Mononuclear cell (primary cell): ENCODE measurements at regions not wholly inside any gene's neighbourhood (a gene's known extent, or its start where the extent isn't known, plus 50 kb on each side); places are given as distances from the start of the nearest gene placed in this dataset.

ENCODE experiments used
- H3K27me3 ChIP-seq: 2 replicates; pipeline ENCODE4 v1.6.0; 2011; ENCODE audit warnings: low read length, control low read depth; ENCODE audit not compliant: insufficient read depth
- H3K4me1 ChIP-seq: 2 replicates; pipeline ENCODE4 v1.5.1; 2011; ENCODE audit warnings: mild to moderate bottlenecking, low read length, control low read depth; ENCODE audit not compliant: insufficient read depth
- H3K4me3 ChIP-seq: 2 replicates; pipeline ENCODE4 v1.5.1; 2011; ENCODE audit warnings: mild to moderate bottlenecking, low read length, moderate library complexity
- H3K9me3 ChIP-seq: 2 replicates; pipeline ENCODE4 v1.5.1; 2011; ENCODE audit warnings: low read depth, mild to moderate bottlenecking, control low read depth, low read length

DNA sequence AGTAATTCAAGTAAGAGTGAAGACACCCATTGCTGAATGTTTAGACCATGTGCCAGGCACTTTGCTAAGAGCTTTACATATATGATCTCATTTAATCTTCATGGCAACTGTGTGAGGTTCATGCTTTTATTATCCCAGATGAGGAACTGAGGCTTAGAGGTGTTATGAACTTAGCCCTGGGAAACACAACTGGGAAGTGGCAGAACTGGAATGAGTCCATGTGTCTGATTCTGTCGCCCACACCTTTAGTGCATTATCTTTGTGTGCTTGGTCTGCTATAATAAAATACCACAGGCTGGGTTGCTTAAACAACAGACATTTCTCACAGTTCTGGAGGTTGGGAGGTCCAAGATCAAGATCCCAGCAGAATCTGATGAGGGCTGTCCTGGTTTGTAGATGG lies 108.7 kb upstream of the PLET1 start:
- Histone ChIP-seq H3K4me3 (no peak overlapping the region), H3K27me3 (no peaks in the 10 kb centered on the region), H3K9me3 (no peaks in the 10 kb centered on the region), H3K4me1 (no peaks in the 10 kb centered on the region)

DNA sequence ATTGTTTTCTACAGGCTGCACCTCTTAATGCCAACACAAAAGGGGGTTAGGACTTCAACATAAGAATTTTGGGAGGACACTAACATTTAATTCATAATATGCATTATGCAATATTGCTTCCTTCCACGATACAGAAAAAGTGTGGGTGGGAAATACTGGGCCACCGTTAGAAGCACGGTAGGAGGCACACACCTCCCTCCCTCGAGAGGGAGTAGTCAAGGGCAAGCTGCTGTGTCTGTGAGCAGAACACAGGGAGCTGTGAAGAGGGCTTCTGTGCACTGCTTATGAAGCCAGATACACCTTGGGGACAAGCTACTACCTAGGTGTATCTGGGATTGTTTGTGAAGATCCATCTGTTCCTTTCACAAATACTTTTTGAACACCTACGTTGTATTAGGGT lies 109.3 kb upstream of the PLET1 start:
- Histone ChIP-seq H3K27me3 (no peaks in the 10 kb centered on the region), H3K9me3 (no peaks in the 10 kb centered on the region), H3K4me1 (no peaks in the 10 kb centered on the region), H3K4me3 (no peak overlapping the region)

DNA sequence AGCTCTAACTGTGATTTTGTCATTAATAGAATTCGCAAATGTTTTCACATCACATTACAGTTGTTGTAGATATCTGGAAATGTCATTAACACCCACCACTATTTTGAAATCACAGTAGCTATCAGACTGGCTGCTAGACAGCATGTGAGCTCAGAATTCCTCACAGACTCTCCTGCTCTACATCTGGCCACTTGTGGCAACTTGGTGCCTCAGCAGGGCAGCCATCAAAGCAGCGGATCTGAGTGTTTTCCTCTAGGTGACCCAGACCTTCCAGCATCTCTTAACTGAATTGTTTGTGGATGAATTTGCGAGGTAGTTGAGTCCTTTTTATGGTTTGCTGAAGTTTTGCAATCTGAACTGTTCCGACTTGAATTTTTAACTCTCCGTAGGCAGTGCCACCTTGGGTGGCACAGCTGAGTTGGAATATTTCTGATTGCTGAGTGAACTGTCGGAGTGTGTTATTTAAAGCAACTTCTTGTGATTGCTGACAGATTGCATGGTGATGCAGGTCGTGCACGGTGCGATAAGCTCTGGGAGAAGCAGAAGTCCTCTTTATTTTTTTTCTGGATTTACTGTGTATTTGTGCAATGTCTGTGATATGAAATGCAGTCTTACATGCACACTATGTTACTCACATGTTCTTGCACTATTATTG lies 114.0 kb upstream of the PLET1 start:
- H3K27me3 ChIP-seq = no peaks in the 10 kb centered on the region
- H3K4me3 ChIP-seq = no peak overlapping the region
- no peaks in the 10 kb centered on the region for H3K4me1 ChIP-seq
- no peaks in the 10 kb centered on the region for H3K9me3 ChIP-seq

DNA sequence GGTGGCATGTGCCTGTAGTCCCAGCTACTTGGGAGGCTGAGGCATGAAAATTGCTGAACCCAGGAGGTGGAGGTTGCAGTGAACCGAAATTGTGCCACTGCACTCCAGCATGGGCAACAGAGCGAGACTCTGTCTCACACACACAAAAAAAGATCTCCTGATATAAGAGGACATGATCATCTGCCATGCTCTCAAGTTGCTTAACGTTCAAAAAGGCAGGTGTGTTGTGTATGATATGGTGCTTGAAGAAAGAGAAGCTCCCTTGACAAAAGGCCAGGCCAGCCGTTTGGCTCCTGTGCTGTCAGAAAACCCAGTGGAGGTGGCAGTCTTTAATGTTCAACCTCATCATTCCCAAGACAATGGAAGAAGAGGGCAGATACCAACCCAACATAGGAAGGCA lies 117.3 kb upstream of the PLET1 start:
- H3K27me3 ChIP-seq = no peaks in the 10 kb centered on the region
- no peaks in the 10 kb centered on the region for H3K4me1 ChIP-seq
- no peaks in the 10 kb centered on the region for H3K9me3 ChIP-seq
- no peak overlapping the region for H3K4me3 ChIP-seq

DNA sequence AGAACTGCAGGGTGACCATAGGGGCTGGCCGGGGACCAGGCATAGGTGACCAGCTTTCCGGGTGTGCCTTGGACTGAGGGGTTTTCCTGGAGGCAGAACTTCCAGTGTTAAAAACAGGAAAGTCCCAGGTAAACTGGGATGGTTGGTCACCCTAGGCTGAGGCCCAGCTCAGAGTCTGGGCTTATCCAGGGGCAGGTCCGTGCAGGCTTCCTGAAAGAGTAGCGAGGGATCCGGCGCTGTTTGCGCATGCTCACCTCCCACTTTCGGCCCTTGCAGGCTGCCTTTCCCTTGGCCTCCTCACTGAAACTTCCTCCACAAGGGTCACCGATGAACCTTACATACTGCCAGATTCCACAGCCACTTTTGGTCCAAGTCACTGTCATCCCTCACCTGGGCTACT lies 119.8 kb upstream of the PLET1 start:
- Histone ChIP-seq H3K4me3 (no peak overlapping the region), H3K4me1 (no peaks in the 10 kb centered on the region), H3K9me3 (no peaks in the 10 kb centered on the region), H3K27me3 (no peaks in the 10 kb centered on the region)

DNA sequence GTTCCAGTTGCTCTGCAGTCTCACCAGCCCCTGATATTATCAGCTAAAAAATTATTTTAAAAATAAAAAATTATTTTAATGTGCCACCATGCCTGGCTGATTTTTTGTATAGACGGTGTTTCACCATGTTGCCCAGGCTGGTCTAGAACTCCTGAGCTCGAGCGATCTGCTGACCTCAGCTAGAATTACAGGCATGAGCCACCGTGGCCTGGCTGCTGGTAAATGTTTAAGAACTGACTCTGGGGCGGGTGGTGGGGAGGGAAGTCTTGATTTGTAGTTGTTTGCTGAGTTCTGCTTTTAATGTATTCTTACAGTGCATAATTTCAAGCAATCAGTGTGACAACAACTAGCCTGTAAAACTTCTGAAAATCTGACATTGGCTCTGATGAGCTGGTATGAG lies 120.9 kb upstream of the PLET1 start:
- H3K9me3 ChIP-seq = no peaks in the 10 kb centered on the region
- H3K4me3 ChIP-seq = no peak overlapping the region
- peaks cover 3% of the 10 kb centered on the region for H3K27me3 ChIP-seq
- H3K4me1 ChIP-seq = no peaks in the 10 kb centered on the region

DNA sequence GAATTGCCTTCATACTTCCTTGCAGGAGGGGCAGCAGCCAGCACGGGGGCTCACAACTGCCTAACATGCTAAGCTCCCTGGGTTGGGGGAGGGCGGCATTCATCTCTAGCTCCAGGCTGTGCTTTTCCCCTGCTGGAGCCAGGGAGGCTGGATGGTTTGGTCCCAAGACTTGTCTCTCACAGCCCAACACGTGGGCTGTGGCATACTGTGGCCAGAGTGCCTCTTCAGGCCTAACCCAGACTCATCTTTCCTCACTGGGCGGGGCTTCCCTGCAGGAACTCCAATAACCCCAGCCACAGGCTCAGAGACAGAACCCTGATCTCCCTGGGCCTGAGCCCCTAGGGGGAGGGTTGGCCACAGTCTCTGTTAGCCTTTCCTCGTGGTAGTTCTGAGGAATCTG lies 121.9 kb upstream of the PLET1 start:
- Histone ChIP-seq H3K9me3 (no peaks in the 10 kb centered on the region), H3K4me3 (no peak overlapping the region), H3K4me1 (no peaks in the 10 kb centered on the region), H3K27me3 (peaks cover 3% of the 10 kb centered on the region)

DNA sequence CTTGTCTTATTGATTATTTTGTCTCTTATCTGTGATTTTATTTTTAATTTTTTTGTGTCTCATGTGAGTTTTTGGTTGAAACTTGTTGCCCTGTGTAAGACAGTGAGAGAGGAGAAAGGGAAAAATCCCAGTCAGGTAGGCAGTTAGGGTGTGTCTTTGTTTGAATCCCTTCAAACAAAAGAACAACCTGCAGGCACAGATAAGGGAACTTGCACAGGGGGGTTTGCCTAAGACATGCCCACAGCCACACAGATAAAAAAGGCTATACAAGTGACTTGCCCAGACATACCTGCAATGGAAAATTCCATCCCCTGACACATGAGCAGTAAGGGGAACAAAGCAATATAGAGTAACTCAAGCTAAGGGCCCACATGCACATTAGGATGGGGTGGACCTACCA lies 127.8 kb upstream of the PLET1 start:
- Histone ChIP-seq H3K27me3 (peaks cover 3% of the 10 kb centered on the region), H3K4me3 (no peak overlapping the region), H3K9me3 (no peaks in the 10 kb centered on the region), H3K4me1 (no peaks in the 10 kb centered on the region)

DNA sequence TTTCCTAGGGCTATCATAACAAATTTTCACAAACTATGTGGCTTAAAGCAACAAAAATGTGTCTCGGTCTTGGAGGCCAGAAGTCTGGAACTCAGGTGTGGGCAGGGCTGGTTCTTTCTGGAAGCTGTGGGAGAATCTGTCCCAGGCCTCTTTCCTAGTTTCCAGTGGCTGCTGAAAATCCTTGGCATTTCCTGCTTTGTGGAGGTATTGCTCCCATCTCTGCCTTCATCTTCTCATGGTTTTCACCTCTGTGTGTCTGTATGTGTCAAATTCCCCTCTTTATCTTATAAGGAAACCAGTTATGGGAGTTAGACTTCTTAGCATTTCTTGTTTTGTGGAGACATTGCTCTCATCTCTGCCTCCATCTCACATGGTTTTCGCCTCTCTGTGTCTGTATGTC lies 130.4 kb upstream of the PLET1 start:
- Histone ChIP-seq H3K4me1 (no peaks in the 10 kb centered on the region), H3K9me3 (no peaks in the 10 kb centered on the region), H3K27me3 (no peaks in the 10 kb centered on the region), H3K4me3 (no peak overlapping the region)

DNA sequence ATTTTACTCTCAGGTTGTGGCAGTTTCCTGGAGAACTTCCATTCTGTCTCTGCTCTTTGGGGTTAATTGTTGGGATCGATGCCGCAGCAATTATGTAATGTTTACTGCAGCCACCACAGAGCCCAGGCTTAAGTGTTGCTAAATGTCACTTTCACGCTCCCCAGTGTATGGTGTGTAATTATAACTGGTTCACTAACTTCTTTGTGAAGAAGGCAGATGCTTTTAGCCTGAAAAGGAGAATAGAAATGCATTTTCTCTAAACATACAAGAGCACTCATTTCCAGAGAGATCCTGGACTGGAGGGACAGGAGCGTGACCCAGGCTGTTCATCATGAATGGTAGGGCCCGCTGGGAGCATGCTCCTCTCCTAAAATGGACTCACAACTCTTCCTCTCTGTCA lies 132.2 kb upstream of the PLET1 start:
- no peak overlapping the region for H3K4me3 ChIP-seq
- H3K9me3 ChIP-seq = no peaks in the 10 kb centered on the region
- H3K27me3 ChIP-seq = no peaks in the 10 kb centered on the region
- no peaks in the 10 kb centered on the region for H3K4me1 ChIP-seq

DNA sequence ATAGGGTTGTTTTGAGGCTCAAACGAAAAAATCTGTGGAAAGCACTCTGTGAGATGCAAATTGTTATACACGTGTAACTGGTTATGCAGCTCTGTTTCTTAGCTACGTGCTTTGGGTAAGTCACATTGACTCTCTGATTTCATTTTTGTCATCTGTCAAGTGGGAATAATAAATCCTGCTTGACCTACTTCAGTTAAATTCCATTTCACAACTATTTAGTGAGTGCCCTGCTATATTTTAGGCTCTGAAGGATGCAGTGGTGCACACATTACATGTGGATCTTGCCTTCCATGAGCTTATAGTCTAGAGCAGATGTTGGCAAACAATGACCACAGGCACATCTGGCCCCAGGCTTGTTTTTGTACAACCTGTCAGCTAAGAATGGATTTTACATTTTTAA lies 133.6 kb upstream of the PLET1 start:
- H3K27me3 ChIP-seq = no peaks in the 10 kb centered on the region
- H3K4me1 ChIP-seq = no peaks in the 10 kb centered on the region
- H3K4me3 ChIP-seq = no peak overlapping the region
- H3K9me3 ChIP-seq = no peaks in the 10 kb centered on the region

DNA sequence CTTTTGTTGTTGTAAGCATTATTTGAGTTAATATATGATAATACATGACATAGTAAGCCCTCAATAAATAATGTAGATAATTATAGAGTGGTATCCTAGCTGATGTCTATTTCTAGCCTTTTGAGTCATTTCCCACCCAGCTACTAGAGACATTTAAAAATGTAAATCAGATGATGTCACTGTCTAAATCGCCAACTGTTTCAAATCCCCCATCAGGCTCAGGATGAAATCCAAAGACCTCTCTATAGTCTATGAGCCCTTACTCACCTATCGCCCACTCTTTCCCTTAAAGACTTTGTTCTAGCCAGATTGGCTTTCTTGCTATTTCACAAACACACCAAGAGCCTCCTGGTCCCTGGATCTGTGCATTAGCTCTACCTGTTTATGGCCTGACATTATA lies 135.4 kb upstream of the PLET1 start:
- Histone ChIP-seq H3K4me1 (no peaks in the 10 kb centered on the region), H3K27me3 (no peaks in the 10 kb centered on the region), H3K9me3 (no peaks in the 10 kb centered on the region), H3K4me3 (no peak overlapping the region)

DNA sequence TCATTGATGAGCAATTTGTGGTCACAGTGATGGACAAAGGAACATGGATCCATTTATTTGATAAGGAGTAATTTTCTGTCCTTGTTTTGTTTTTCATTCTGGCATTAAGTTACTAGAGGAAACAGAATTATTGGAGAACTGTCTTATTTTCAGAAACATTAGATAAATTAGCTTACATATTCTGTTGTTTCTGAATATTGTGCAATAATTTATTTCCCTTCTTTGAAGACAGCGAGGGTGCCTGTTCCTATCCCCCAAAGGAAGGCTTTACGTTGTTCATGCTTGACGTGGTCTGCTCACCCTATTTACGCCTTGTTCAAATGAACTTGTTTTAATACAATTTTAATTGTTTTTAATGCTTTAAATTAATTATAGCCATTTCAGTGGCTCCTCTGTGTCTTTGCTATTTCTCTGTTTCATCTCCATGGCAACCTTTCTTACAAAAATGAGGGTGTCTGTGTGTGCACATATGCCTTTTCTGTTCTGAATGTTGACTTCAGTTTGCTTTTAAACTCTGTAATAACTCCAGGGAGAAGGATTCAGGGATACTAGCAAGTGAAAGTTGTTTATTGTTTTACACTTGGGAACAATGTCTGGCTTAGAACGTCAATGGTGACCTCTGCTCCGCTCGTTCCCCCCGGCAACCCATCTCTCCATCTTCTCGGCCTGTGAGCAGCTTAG lies 138.3 kb upstream of the PLET1 start:
- H3K9me3 ChIP-seq = no peaks in the 10 kb centered on the region
- H3K4me1 ChIP-seq = no peaks in the 10 kb centered on the region

DNA sequence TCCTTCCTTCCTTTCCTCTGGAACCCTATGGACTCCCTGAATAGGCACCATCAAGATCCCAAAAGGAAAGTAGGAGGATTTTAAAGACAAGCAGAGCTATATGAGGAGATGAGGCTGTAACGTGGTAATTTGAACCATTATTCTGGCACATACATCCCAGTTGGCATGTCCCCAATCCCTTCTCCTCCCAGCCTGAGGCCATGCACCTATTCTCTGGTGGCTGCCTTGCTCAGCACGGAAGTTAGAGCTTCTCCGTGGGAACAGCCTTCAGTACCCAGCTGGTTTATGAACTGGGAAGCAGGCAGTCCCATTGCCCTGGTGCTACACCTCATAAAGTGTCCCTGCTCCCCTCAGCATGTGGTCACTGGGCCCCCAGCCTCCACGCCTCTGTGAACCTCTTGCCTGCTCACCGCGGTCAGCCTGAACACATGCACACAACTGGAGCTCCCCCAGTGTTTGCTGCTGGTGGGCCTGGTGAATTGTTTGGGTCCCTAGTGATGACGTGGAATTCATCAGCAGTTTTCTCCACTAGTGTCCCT lies 139.9 kb upstream of the PLET1 start:
- Histone ChIP-seq H3K9me3 (no peaks in the 10 kb centered on the region), H3K4me3 (no peak overlapping the region), H3K27me3 (no peaks in the 10 kb centered on the region), H3K4me1 (no peaks in the 10 kb centered on the region)

More for the DNA sequence above, 138.3 kb upstream of the PLET1 start:
- H3K27me3 ChIP-seq = no peaks in the 10 kb centered on the region
- no peak overlapping the region for H3K4me3 ChIP-seq

DNA sequence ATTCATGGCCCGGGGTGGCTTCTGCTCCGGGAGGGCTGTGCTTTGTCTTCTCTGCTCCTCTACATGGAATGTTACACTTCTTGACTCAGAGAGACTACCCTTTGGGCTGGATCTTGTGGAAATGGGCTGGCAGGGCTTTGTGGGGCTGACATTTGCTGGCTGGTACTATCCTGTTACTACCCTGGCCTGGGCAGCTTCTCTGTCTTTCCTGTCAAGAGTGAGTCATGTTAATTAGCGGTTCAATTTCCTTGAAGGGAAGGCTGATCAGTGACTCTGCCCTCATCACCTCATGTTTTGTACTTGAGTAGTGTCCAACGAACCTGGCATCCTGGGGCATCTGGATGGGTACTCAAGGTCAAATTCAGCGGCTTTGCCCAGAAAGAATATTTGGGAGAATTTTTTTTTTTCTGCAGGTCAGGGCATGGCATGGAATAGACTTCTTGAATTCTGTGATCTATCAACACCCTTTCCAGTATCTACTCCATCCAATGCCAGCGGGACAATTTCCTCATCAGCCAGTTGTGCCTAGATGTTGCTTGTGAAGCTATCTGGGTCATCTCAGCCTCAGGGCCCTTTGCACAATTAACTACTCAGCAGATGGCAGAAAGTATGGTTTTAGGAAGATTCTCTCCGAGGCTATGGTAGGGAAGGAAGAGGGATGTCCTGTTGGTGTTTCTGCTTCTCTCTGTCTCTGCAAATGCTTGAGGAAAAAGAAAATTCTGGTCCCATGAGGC lies 140.5 kb upstream of the PLET1 start:
- Histone ChIP-seq H3K27me3 (no peaks in the 10 kb centered on the region), H3K9me3 (no peaks in the 10 kb centered on the region), H3K4me1 (no peaks in the 10 kb centered on the region), H3K4me3 (no peak overlapping the region)
